Neural cell (in vitro differentiated cells): ENCODE measurements at regions not wholly inside any gene's neighbourhood (a gene's known extent, or its start where the extent isn't known, plus 50 kb on each side); places are given as distances from the start of the nearest gene placed in this dataset.

Experiments
- MXI1 ChIP-seq: fragments of 450-650 bp; conservative IDR thresholded peaks from 2 replicates; pipeline ENCODE4 v1.6.1; 2014; ENCODE audit warnings: antibody characterized with exemption, mild to moderate bottlenecking; ENCODE audit not compliant: poor library complexity, severe bottlenecking
- POLR2AphosphoS5 ChIP-seq: IDR thresholded peaks from 2 replicates; pipeline ENCODE4 v1.6.1; 2012
- TF ChIP-seq, protein P1 (sequence below): IDR thresholded peaks from 2 replicates; pipeline ENCODE4 v1.6.1; 2012; ENCODE audit warnings: borderline replicate concordance
- TF ChIP-seq, protein P2 (sequence below): fragments of 450-650 bp; IDR thresholded peaks from 2 replicates; pipeline ENCODE4 v1.5.1; 2014; ENCODE audit warnings: antibody characterized with exemption, mild to moderate bottlenecking, moderate library complexity; ENCODE audit not compliant: poor library complexity, severe bottlenecking

GRCh38 chr2:175612280-175612679 lies 389.8 kb downstream of the LNPK start:
- TF ChIP-seq MXI1 (no peak), POLR2AphosphoS5 (no peak)
- TF ChIP-seq, protein P1, sequence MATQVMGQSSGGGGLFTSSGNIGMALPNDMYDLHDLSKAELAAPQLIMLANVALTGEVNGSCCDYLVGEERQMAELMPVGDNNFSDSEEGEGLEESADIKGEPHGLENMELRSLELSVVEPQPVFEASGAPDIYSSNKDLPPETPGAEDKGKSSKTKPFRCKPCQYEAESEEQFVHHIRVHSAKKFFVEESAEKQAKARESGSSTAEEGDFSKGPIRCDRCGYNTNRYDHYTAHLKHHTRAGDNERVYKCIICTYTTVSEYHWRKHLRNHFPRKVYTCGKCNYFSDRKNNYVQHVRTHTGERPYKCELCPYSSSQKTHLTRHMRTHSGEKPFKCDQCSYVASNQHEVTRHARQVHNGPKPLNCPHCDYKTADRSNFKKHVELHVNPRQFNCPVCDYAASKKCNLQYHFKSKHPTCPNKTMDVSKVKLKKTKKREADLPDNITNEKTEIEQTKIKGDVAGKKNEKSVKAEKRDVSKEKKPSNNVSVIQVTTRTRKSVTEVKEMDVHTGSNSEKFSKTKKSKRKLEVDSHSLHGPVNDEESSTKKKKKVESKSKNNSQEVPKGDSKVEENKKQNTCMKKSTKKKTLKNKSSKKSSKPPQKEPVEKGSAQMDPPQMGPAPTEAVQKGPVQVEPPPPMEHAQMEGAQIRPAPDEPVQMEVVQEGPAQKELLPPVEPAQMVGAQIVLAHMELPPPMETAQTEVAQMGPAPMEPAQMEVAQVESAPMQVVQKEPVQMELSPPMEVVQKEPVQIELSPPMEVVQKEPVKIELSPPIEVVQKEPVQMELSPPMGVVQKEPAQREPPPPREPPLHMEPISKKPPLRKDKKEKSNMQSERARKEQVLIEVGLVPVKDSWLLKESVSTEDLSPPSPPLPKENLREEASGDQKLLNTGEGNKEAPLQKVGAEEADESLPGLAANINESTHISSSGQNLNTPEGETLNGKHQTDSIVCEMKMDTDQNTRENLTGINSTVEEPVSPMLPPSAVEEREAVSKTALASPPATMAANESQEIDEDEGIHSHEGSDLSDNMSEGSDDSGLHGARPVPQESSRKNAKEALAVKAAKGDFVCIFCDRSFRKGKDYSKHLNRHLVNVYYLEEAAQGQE = no peak
- TF ChIP-seq, protein P2, sequence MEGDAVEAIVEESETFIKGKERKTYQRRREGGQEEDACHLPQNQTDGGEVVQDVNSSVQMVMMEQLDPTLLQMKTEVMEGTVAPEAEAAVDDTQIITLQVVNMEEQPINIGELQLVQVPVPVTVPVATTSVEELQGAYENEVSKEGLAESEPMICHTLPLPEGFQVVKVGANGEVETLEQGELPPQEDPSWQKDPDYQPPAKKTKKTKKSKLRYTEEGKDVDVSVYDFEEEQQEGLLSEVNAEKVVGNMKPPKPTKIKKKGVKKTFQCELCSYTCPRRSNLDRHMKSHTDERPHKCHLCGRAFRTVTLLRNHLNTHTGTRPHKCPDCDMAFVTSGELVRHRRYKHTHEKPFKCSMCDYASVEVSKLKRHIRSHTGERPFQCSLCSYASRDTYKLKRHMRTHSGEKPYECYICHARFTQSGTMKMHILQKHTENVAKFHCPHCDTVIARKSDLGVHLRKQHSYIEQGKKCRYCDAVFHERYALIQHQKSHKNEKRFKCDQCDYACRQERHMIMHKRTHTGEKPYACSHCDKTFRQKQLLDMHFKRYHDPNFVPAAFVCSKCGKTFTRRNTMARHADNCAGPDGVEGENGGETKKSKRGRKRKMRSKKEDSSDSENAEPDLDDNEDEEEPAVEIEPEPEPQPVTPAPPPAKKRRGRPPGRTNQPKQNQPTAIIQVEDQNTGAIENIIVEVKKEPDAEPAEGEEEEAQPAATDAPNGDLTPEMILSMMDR = no peak
